ENCODE measurements at regions not wholly inside any gene's neighbourhood (a gene's known extent, or its start where the extent isn't known, plus 50 kb on each side); places are given as distances from the start of the nearest gene placed in this dataset.

GRCh38 chr20:6231556-6231955 is 108.7 kb upstream of the FERMT1 start:
- H3K27me3 ChIP-seq (ENCODE audit: control insufficient read depth in 1 of 2, insufficient read depth in 2 of 2, low read length in 2 of 2) = no peaks in the 10 kb centered on the region
- H3K4me3 ChIP-seq (replicated peaks in 1 of 3; ENCODE audit: insufficient read depth in 1 of 3, low read depth in 2 of 3, low read length in 3 of 3) = no peak overlapping the region
- no peak overlapping the region for H3K9ac ChIP-seq (ENCODE audit: insufficient read depth, low read depth, low read length)
- no peak overlapping the region for H3K4me2 ChIP-seq (ENCODE audit: low read depth, low read length)
- H4K20me1 ChIP-seq (ENCODE audit: insufficient read depth, low read length) = no peaks in the 10 kb centered on the region
- no TSS peak for BruUV-seq (replicated peaks)
- H3K9me3 ChIP-seq (ENCODE audit: low read length) = no peaks in the 10 kb centered on the region
- intact Hi-C loops (cut with micrococcal nuclease; ENCODE audit: unreplicated experiment) = no loop called here
- no peaks in the 10 kb centered on the region for H3K4me1 ChIP-seq (ENCODE audit: insufficient read depth, low read length)
- FAIRE-seq (no peak), ATAC-seq (no peak), DNase-seq (ENCODE audit: low spot score) (no peak)
- H3K36me3 ChIP-seq (replicated peaks in 1 of 2; ENCODE audit: control insufficient read depth in 1 of 2, insufficient read depth in 2 of 2, low read length in 2 of 2) = no peaks in the 10 kb centered on the region
- in situ Hi-C loops (cut with HindIII; ENCODE audit: extremely low pct_ligation_motif_present, low pct_unique_long_range_greater_than_20kb) = no loop called here
- H3K27ac ChIP-seq (ENCODE audit: extremely low read length, insufficient read depth, low read length) = no peak overlapping the region
- ChIA-PET POLR2A (no interaction called here), CTCF (ENCODE audit: low intra/inter-chr PET ratio, low total read pairs) (no interaction called here)
- H3K79me2 ChIP-seq (ENCODE audit: insufficient read depth, low read length) = no peaks in the 10 kb centered on the region
- WGBS (ENCODE audit: low lambda C conversion rate) = 1% methylated on average over 2 of the region's 2 CpGs
- H2AFZ ChIP-seq (ENCODE audit: low read length) = no peak overlapping the region
- TF ChIP-seq, protein P1, sequence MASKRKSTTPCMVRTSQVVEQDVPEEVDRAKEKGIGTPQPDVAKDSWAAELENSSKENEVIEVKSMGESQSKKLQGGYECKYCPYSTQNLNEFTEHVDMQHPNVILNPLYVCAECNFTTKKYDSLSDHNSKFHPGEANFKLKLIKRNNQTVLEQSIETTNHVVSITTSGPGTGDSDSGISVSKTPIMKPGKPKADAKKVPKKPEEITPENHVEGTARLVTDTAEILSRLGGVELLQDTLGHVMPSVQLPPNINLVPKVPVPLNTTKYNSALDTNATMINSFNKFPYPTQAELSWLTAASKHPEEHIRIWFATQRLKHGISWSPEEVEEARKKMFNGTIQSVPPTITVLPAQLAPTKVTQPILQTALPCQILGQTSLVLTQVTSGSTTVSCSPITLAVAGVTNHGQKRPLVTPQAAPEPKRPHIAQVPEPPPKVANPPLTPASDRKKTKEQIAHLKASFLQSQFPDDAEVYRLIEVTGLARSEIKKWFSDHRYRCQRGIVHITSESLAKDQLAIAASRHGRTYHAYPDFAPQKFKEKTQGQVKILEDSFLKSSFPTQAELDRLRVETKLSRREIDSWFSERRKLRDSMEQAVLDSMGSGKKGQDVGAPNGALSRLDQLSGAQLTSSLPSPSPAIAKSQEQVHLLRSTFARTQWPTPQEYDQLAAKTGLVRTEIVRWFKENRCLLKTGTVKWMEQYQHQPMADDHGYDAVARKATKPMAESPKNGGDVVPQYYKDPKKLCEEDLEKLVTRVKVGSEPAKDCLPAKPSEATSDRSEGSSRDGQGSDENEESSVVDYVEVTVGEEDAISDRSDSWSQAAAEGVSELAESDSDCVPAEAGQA (IDR thresholded peaks at IDR 0.05; ENCODE audit: low read depth) = no peak
- TF ChIP-seq, protein P1 (CRISPR knock-in tag; IDR thresholded peaks at IDR 0.05; ENCODE audit: borderline replicate concordance) = no peak
- TF ChIP-seq ZNF20 (CRISPR knock-in tag; IDR thresholded peaks at IDR 0.05) (no peak), SMAD9 (CRISPR knock-in tag; IDR thresholded peaks at IDR 0.05) (no peak), FOXK2 (IDR thresholded peaks at IDR 0.05) (no peak), NR2F2 (IDR thresholded peaks at IDR 0.05; ENCODE audit: borderline replicate concordance, low read depth) (no peak), CENPBD1 (CRISPR knock-in tag; IDR thresholded peaks at IDR 0.05; ENCODE audit: borderline replicate concordance, low read depth) (no peak), ZHX1 (CRISPR knock-in tag; IDR thresholded peaks at IDR 0.05; ENCODE audit: low read depth) (no peak), ZNF83 (CRISPR knock-in tag; IDR thresholded peaks at IDR 0.05; ENCODE audit: borderline replicate concordance) (no peak), ZNF800 (CRISPR knock-in tag; IDR thresholded peaks at IDR 0.05) (no peak), TEAD2 (CRISPR knock-in tag; IDR thresholded peaks at IDR 0.05) (no peak)
- TF ChIP-seq, protein P2, sequence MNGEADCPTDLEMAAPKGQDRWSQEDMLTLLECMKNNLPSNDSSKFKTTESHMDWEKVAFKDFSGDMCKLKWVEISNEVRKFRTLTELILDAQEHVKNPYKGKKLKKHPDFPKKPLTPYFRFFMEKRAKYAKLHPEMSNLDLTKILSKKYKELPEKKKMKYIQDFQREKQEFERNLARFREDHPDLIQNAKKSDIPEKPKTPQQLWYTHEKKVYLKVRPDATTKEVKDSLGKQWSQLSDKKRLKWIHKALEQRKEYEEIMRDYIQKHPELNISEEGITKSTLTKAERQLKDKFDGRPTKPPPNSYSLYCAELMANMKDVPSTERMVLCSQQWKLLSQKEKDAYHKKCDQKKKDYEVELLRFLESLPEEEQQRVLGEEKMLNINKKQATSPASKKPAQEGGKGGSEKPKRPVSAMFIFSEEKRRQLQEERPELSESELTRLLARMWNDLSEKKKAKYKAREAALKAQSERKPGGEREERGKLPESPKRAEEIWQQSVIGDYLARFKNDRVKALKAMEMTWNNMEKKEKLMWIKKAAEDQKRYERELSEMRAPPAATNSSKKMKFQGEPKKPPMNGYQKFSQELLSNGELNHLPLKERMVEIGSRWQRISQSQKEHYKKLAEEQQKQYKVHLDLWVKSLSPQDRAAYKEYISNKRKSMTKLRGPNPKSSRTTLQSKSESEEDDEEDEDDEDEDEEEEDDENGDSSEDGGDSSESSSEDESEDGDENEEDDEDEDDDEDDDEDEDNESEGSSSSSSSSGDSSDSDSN (CRISPR knock-in tag; IDR thresholded peaks at IDR 0.05) = no peak
